ENCODE measurements at regions not wholly inside any gene's neighbourhood (a gene's known extent, or its start where the extent isn't known, plus 50 kb on each side); places are given as distances from the start of the nearest gene placed in this dataset.

DNA sequence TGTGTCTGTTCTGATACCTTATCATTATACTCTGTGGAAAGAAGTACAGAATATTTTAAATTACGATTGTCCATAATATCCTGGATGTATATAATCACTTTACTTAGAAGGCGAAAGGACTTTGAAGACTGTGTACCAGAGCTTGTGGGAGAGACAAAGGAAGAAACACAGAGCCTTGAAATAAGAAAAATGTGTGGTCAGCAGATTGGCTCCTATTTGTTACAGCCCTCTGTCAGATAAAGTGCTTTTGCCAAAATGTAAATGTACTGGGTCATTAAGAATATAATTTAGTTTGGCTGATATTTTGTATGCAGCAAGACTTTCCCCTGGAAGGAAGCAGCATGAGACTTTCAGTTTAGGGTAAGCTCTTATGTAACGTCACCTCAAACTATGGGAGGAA lies 443.1 kb downstream of the CCDC85A start:
- DNase-seq: no peak

DNA sequence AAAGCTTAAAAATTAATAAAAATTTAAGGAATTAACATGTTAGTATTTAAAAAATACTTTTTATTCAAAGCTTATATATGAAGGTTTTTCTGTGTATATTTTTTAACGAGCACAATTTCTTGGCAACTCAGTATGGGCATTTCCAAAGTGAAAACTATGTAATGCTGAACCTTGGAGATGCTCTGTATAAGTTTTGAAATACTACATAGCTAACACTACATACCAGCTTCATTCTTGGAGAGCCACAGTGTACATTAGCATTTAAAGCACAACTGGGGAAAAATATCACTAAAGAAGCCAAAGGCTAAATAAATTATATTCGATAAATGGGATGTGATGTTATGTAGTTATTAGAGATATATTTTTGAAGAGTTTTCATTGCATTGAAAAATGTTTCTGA lies 446.5 kb downstream of the CCDC85A start:
- DNase-seq: no peak

DNA sequence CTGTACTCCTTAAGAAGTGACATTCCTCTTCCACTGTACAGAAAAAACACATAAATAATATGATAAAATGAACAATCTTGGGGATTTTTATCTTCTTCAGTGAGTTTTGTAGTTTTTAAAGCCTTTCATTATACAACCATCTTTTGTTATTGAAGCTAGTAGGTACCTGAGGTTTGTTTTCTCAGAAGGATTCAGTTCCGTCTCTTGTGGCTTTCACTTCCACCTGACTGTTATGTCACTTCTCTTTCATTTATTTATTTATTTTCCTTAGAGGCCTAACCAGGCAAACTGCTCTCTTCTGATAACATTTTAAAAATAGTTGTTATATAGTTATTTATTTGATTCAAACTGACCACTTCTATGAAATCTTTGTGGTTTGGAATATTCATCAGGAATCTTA lies 464.2 kb downstream of the CCDC85A start:
- no peak for DNase-seq

GRCh38 chr2:56648802-56649201 lies 465.0 kb downstream of the CCDC85A start:
- DNase-seq: no peak

DNA sequence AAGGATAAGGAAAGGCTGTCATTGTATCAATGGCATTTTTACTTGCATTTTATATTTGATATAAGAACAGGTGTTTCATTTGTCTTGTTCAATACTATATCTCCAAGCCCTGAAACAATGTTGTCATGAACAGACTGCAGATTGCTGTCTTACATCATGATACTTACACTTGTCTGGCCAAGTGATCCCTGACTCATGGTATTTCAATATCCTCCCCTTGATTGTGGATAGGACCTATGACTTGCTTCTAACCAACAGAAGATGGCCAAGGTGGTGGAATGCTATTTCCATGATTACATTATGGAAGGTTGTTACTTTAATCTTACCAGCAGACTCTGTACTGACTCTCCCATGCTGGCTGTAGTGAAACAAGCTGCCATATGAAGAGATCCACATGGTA lies 471.1 kb downstream of the CCDC85A start:
- no peak for DNase-seq

DNA sequence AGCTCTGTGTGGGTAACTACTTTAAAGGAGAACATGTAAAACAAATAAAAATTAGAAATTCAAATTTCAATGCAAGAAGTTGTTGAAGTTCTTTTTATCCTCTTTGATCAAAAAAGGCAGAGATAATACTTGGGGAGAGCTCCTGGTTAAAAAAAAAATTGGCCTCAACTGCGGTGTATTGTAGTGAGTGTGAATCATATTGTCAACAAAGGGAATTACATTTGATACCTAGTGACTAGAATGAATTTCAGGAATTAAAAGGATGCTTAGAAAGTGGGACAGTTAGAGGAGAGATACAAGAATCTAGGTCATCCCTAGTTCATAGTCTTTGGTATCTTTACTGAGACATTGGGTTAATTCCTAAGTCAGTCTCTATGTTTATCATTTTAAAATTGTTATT lies 473.0 kb downstream of the CCDC85A start:
- no peak for DNase-seq

DNA sequence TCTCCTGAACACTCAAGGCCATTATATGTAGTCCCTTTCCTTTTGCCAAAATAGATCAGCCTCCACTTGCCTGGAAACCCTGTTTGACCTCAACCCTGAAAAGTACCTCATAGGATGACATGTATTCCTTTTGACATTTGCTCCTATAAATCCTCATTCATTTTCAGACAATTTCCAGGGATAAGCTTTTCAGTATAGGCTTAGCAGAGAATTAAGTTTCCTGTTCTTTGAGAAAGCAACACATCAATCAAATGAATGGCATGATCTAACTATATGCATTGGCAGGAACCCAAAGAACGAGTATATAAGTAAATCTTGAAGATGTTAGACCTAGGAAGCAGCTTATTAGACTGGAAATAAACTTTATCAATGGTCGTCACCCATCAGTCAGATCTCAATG lies 483.0 kb downstream of the CCDC85A start:
- no peak for DNase-seq

GRCh38 chr2:56671973-56672569 lies 488.3 kb downstream of the CCDC85A start:
- no peak for DNase-seq

- DNase-seq: no peak
These were observed 490.3 kb downstream of the CCDC85A start for GRCh38 chr2:56674084-56674483.

DNA sequence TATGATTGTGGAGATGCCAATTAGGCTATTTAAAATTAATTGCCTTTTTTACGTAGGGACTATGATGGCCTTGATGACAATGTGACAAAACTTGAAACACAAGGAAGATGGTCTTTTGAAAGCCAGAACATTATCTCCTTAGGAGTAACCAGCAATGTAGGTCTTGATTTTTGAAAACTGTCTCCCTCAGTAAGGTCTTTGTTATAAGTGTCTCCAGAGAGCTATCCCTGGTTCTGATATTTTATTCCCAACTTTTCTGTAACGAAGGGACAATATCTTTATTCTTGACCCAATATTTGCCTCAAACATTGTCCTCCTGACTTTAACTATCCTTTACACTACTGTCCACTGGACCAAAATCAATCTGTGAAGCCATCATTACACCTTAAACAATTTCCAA lies 493.2 kb downstream of the CCDC85A start:
- no peak for DNase-seq

GRCh38 chr2:56680971-56681631 lies 497.3 kb downstream of the CCDC85A start:
- no peak for DNase-seq

DNA sequence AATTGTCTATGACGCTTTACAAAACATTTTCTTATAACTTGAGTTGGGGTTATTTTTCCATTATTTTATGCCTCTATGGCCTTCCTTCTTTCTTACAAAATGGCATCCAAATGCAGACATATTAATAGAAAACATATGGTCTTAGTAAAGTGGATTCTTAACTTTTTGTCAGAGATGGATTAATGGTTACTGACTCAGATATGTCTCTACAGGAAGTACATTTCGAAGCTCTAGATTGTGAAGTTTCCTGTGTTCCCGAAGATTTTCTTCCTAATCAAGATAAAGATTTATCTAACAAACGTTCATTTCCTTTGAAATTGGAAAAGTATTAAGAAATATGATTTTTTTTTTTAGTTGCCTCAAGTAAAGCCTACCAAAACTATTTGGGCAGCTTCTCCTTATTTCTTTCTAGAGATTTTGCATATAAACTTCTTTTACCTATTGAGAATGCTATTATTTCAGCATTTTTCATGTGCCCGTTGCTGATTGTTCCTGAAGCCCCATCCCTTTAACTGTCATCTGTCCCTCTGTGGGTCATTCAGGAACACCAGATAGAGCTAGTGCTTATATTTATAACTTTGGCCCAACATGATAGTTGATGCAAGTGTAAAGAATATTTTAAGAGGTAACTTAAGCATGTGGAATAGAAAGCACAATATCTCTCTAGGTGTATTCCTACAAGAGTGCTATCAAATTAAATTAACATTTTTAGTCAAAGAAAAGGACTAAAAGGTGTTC lies 498.0 kb downstream of the CCDC85A start:
- DNase-seq: no peak

DNA sequence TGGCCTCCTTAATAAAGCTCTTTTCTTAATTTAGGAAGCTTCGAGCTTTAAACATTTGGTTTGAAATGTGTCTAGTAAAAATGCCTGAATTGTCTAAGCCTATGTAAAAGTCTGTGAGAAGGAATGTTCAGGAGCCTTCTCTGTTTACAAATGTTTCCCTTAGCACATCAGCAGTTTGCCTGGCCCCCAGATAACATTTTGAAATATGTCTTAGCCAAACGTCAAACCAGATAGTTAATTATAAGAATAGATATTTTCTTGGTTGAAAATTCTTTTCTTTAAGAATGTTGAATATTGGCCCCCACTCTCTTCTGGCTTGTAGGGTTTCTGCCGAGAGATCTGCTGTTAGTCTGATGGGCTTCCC lies 498.6 kb downstream of the CCDC85A start:
- no peak for DNase-seq

GRCh38 chr2:56684327-56684726 lies 500.5 kb downstream of the CCDC85A start:
- DNase-seq: no peak

DNA sequence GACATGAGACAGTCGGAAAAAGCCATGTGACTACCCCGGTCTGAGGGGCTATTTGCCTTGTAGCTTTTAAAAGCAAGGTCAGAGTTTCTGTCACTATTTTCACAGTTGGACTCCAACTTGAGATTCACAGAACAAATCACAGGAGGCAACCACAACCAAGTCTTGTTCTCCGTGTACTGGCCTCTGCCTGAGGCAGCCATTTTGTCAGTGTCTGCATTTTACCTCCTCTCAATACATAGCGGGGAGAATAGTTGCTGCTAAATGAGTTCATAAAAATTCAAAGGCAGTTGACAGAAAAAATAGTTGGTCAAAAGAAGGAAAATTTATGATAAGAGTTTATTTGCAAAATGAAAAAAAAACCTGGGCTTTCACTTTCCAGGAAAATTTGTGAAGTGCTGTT lies 501.4 kb downstream of the CCDC85A start:
- DNase-seq: no peak

DNA sequence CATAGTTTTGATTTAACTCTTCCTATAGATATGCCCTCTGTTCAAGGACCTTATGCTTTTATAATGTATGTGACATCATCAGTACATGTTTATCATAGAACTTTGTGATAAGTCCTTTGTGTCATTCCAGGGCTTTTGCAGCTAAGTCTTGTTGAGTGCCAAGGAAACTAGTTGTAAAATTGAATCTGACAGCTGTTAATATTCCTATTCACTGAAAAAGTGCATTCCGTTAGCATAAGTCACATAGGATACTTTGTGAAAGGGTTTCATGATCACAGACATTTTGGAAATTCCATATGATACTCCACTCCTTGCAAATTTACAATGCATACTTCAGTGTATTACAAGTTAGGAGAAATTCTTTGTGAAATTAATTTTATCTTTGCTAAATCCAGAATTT lies 503.4 kb downstream of the CCDC85A start:
- no peak for DNase-seq

- no peak for DNase-seq
These were observed 504.9 kb downstream of the CCDC85A start for GRCh38 chr2:56688661-56689060.

DNA sequence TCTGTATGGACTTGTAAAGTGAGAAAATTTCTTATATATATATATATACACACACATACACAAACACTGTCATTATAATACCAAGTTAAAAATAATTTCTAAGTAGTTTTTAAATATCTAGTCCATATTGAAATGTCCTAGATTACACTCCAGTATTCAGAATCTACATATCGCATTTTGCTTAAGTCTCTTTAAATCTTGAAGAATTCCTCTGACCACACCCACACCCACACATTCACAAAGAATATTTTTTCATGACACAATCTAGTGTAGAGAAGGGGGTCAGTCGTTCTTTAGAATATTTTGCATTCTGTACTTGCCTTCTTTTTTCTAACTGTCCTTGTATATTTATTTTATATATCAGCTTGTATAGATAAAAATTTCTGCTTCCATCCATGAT lies 509.7 kb downstream of the CCDC85A start:
- no peak for DNase-seq

DNA sequence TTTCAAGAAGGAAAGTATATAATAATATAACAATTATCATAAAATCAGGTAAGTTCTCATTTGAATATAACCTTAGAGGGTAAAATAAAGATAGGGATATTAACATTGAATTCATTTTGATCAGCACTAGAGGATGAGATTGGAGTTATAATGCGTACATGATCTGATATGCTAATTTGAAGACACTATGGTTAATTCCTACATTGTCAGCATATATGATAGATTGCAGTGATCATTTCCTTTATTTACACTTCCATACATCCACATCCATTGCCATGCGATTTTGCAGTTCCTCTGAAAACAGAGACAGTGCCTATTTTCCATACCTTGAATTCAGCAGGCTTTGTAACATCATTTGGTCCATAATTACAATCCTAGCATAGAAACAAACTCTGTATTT lies 519.2 kb downstream of the CCDC85A start:
- DNase-seq: no peak

- DNase-seq: no peak
These were observed 521.9 kb downstream of the CCDC85A start for GRCh38 chr2:56705713-56706112.

DNA sequence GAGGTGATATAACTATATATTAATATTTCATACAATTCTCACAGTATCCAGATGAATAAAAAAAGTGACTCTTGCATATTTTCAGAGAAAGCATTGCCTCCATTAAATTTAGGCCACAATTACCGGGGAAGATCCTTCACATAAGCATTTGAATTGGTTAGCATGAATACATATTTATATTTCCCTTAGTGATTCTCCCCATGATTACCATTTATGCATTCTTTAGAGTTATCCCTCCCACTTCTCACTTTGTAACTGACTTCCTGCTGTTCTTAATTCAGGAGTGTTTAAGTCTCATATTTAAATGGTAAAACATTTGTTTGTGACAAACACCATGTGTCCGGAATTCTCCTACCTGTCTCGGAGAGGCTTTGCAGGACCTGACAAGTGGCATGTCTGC lies 523.4 kb downstream of the CCDC85A start:
- DNase-seq: no peak

- no peak for DNase-seq
These were observed 523.9 kb downstream of the CCDC85A start for GRCh38 chr2:56707650-56708049.

DNA sequence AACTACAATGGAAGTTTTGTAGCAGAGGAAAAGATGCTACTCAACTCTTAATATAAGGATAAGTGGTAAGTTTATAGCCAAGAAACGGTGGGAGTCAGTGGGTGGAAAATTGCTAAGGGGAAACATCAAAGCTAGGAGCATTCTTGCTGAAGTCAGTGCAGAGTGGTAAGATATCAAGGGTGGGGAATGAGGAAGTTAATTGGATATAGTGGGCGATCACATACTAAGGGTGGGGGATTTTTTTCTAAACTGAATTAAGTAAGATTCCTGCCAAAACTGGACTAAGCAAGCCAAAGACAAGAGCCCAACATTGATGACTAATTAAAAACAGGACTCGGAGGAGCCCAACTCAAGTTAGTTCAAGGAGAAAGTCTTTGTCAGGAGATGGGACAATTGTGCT lies 525.4 kb downstream of the CCDC85A start:
- no peak for DNase-seq

GRCh38 chr2:56713161-56713676 lies 529.4 kb downstream of the CCDC85A start:
- DNase-seq: no peak
